Left ventricle myocardium inferior (tissue), 1 donor: ENCODE measurements at regions not wholly inside any gene's neighbourhood (a gene's known extent, or its start where the extent isn't known, plus 50 kb on each side); places are given as distances from the start of the nearest gene placed in this dataset.

ENCODE experiments used
- DNase-seq: peaks from one replicate; pipeline ENCODE4 v3.0.0-alpha.2; 2020
- H3K27ac ChIP-seq: fragments of 200-600 bp; replicated peaks from 2 replicates; pipeline ENCODE4 v1.8.0; 2021
- H3K27me3 ChIP-seq: fragments of 200-600 bp; 2 replicates; pipeline ENCODE4 v1.8.0; 2021; ENCODE audit warnings: low read depth
- H3K36me3 ChIP-seq: fragments of 200-600 bp; 2 replicates; pipeline ENCODE4 v1.8.0; 2021
- H3K4me1 ChIP-seq: fragments of 200-600 bp; 2 replicates; pipeline ENCODE4 v1.8.0; 2021
- H3K4me3 ChIP-seq: fragments of 200-600 bp; 2 replicates; pipeline ENCODE4 v1.8.0; 2021; ENCODE audit warnings: mild to moderate bottlenecking, moderate library complexity
- H3K9me3 ChIP-seq: fragments of 200-600 bp; replicated peaks from 2 replicates; pipeline ENCODE4 v1.8.0; 2021
- CTCF ChIP-seq: fragments of 200-600 bp; IDR thresholded peaks from 2 replicates; pipeline ENCODE4 v1.8.0; 2021; ENCODE audit warnings: antibody characterized with exemption, mild to moderate bottlenecking, borderline replicate concordance
- intact Hi-C: fragments of 100-400 bp; cut with micrococcal nuclease; formaldehyde crosslinking; loops from one replicate; pipeline ENCODE4 v1.11.0; 2022
- donor health status: DM: no; HTN: yes; CAD: no; lungs with severe emphysema.

GRCh38 chr4:16442296-16442695 is 216.0 kb upstream of the TAPT1 start:
- H3K36me3 ChIP-seq: no peaks in the 10 kb centered on the region
- no peak for TF ChIP-seq CTCF
- H3K27ac ChIP-seq: no peak overlapping the region
- no peaks in the 10 kb centered on the region for H3K4me1 ChIP-seq
- H3K4me3 ChIP-seq: no peak overlapping the region
- DNase-seq: no peak
- H3K9me3 ChIP-seq: peaks cover 13% of the 10 kb centered on the region
- H3K27me3 ChIP-seq: no peaks in the 10 kb centered on the region
- intact Hi-C loops: no loop called here

GRCh38 chr4:16439768-16440167 is 213.5 kb upstream of the TAPT1 start:
- TF ChIP-seq CTCF: no peak
- no peaks in the 10 kb centered on the region for H3K27me3 ChIP-seq
- intact Hi-C loops: loop anchor here (5.0 kb wide), 1 partner anchor 147 kb away; no protein-coding TSS in a partner anchor
- H3K4me3 ChIP-seq: no peak overlapping the region
- peaks cover 20% of the 10 kb centered on the region for H3K9me3 ChIP-seq
- no peaks in the 10 kb centered on the region for H3K36me3 ChIP-seq
- no peaks in the 10 kb centered on the region for H3K4me1 ChIP-seq
- peak; percentile 21 for DNase-seq
- H3K27ac ChIP-seq: peak overlapping the region; percentile 57

GRCh38 chr4:16438986-16439385 is 212.7 kb upstream of the TAPT1 start:
- peaks cover 20% of the 10 kb centered on the region for H3K9me3 ChIP-seq
- H3K4me3 ChIP-seq: no peak overlapping the region
- TF ChIP-seq CTCF: no peak
- H3K27me3 ChIP-seq: no peaks in the 10 kb centered on the region
- intact Hi-C loops: loop anchor here (5.0 kb wide), 1 partner anchor 147 kb away; no protein-coding TSS in a partner anchor
- DNase-seq: no peak
- no peaks in the 10 kb centered on the region for H3K36me3 ChIP-seq
- no peaks in the 10 kb centered on the region for H3K4me1 ChIP-seq
- peak overlapping the region; percentile 57 for H3K27ac ChIP-seq

GRCh38 chr4:16437836-16438235 is 211.6 kb upstream of the TAPT1 start:
- H3K27ac ChIP-seq: no peak overlapping the region
- no peaks in the 10 kb centered on the region for H3K36me3 ChIP-seq
- TF ChIP-seq CTCF: no peak
- peaks cover 20% of the 10 kb centered on the region for H3K9me3 ChIP-seq
- no peaks in the 10 kb centered on the region for H3K27me3 ChIP-seq
- H3K4me1 ChIP-seq: no peaks in the 10 kb centered on the region
- intact Hi-C loops: loop anchor here (5.0 kb wide), 1 partner anchor 146 kb away; no protein-coding TSS in a partner anchor
- no peak for DNase-seq
- H3K4me3 ChIP-seq: no peak overlapping the region

GRCh38 chr4:16431866-16432265 is 205.6 kb upstream of the TAPT1 start:
- Histone ChIP-seq H3K4me3 (no peak overlapping the region), H3K27ac (no peak overlapping the region), H3K36me3 (no peaks in the 10 kb centered on the region), H3K9me3 (peaks cover 11% of the 10 kb centered on the region), H3K4me1 (no peaks in the 10 kb centered on the region), H3K27me3 (no peaks in the 10 kb centered on the region)
- no peak for TF ChIP-seq CTCF
- intact Hi-C loops: no loop called here
- no peak for DNase-seq
